Endothelial cell of hepatic sinusoid (primary cell): ENCODE measurements at regions not wholly inside any gene's neighbourhood (a gene's known extent, or its start where the extent isn't known, plus 50 kb on each side); places are given as distances from the start of the nearest gene placed in this dataset.

Experiments used
- in situ Hi-C: cut with HindIII; loops from 2 replicates; pipeline ENCODE4 v1.10.0; 2017; ENCODE audit warnings: low sequenced_read_pairs

- in situ Hi-C loops = no loop called here
Observed at GRCh38 chrX:39710776-39711175, 387.0 kb downstream of the BCOR start.

- in situ Hi-C loops = no loop called here
Observed at GRCh38 chrX:39714471-39714870, 383.3 kb downstream of the BCOR start.

GRCh38 chrX:39716401-39716800, 381.4 kb downstream of the BCOR start:
- in situ Hi-C loops = no loop called here

- in situ Hi-C loops = no loop called here
Observed at GRCh38 chrX:39716802-39717540, 380.8 kb downstream of the BCOR start.

- in situ Hi-C loops = no loop called here
Observed at GRCh38 chrX:39718981-39719380, 378.8 kb downstream of the BCOR start.

- in situ Hi-C loops = no loop called here
Observed at GRCh38 chrX:39720945-39721344, 376.8 kb downstream of the BCOR start.

- in situ Hi-C loops = no loop called here
Observed at GRCh38 chrX:39721566-39722279, 376.0 kb downstream of the BCOR start.

GRCh38 chrX:39724544-39724943, 373.2 kb downstream of the BCOR start:
- in situ Hi-C loops = no loop called here

GRCh38 chrX:39725114-39725513, 372.6 kb downstream of the BCOR start:
- in situ Hi-C loops = loop anchor here (5.0 kb wide), 2 partner anchors 87 to 532 kb away; no protein-coding TSS in a partner anchor

- in situ Hi-C loops = loop anchor here (5.0 kb wide), 2 partner anchors 86 to 531 kb away; no protein-coding TSS in a partner anchor
Observed at GRCh38 chrX:39725928-39726619, 371.7 kb downstream of the BCOR start.

GRCh38 chrX:39726771-39727170, 371.0 kb downstream of the BCOR start:
- in situ Hi-C loops = loop anchor here (5.0 kb wide), 2 partner anchors 86 to 531 kb away; no protein-coding TSS in a partner anchor

- in situ Hi-C loops = loop anchor here (5.0 kb wide), 2 partner anchors 84 to 529 kb away; no protein-coding TSS in a partner anchor
Observed at GRCh38 chrX:39728025-39728424, 369.7 kb downstream of the BCOR start.

GRCh38 chrX:39728852-39729598, 368.7 kb downstream of the BCOR start:
- in situ Hi-C loops = loop anchor here (5.0 kb wide), 2 partner anchors 83 to 528 kb away; no protein-coding TSS in a partner anchor

- in situ Hi-C loops = loop anchor here (5.0 kb wide), 2 partner anchors 82 to 527 kb away; no protein-coding TSS in a partner anchor
Observed at GRCh38 chrX:39729981-39730661, 367.6 kb downstream of the BCOR start.

GRCh38 chrX:39730662-39731329, 367.0 kb downstream of the BCOR start:
- in situ Hi-C loops = no loop called here

- in situ Hi-C loops = no loop called here
Observed at GRCh38 chrX:39731330-39731667, 366.5 kb downstream of the BCOR start.

- in situ Hi-C loops = no loop called here
Observed at GRCh38 chrX:39731735-39732134, 366.0 kb downstream of the BCOR start.

GRCh38 chrX:39733745-39734144, 364.0 kb downstream of the BCOR start:
- in situ Hi-C loops = no loop called here

- in situ Hi-C loops = no loop called here
Observed at GRCh38 chrX:39734174-39734776, 363.5 kb downstream of the BCOR start.
